Transverse colon (tissue), 3 donors: ENCODE measurements at regions not wholly inside any gene's neighbourhood (a gene's known extent, or its start where the extent isn't known, plus 50 kb on each side); places are given as distances from the start of the nearest gene placed in this dataset.

ENCODE experiments used
- CTCF ChIP-seq, 5 experiments: fragments of 200-600 bp in 3 of 5; fragments of 450-650 bp in 2 of 5; sonication (generic) in 3 of 5; IDR thresholded peaks; 1 replicate in 2 of 5; 2 replicates in 3 of 5; pipeline ENCODE4 v1.5.1; 2016 to 2017; ENCODE audit warnings: antibody characterized with exemption in 5 of 5, inconsistent platforms in 3 of 5, mild to moderate bottlenecking in 2 of 5, moderate library complexity in 1 of 5
- EP300 ChIP-seq: sonication (generic); formaldehyde crosslinking; IDR thresholded peaks from one replicate; pipeline ENCODE4 v1.6.1; 2017; ENCODE audit warnings: antibody characterized with exemption, low read depth

GRCh38 chr6:115137910-115138309 lies 795.1 kb upstream of the HS3ST5 start:
- TF ChIP-seq CTCF (IDR thresholded peaks at IDR 0.05) (no peak), EP300 (no peak)
